ENCODE measurements at regions not wholly inside any gene's neighbourhood (a gene's known extent, or its start where the extent isn't known, plus 50 kb on each side); places are given as distances from the start of the nearest gene placed in this dataset.
"Not testable (repeated sequence)": the region's sequence is repeated elsewhere in the genome, so short reads cannot be mapped to it uniquely, and the experiment has no call there.

GRCh38 chr12:22826026-22826425 is 201.1 kb downstream of the ETNK1 start:
- H3K9ac ChIP-seq (ENCODE audit: control insufficient read depth, extremely low read depth, insufficient read depth, low read length): no peak overlapping the region
- no peaks in the 10 kb centered on the region for H3K9me3 ChIP-seq (ENCODE audit: control insufficient read depth, low read depth, low read length)
- no peak overlapping the region for H3K4me2 ChIP-seq (ENCODE audit: control insufficient read depth, extremely low read depth, insufficient read depth, low read depth, low read length)
- H3K27me3 ChIP-seq (ENCODE audit: control insufficient read depth, extremely low read depth, insufficient read depth, low read length): no peaks in the 10 kb centered on the region
- H3K79me2 ChIP-seq (ENCODE audit: control insufficient read depth, insufficient read depth, low read length): no peaks in the 10 kb centered on the region
- H3K9me1 ChIP-seq (ENCODE audit: control insufficient read depth, extremely low read depth, insufficient read depth, low read length): no peaks in the 10 kb centered on the region
- peaks cover 1% of the 10 kb centered on the region for H3K4me1 ChIP-seq (ENCODE audit: control insufficient read depth, extremely low read depth, insufficient read depth, low read length)
- H4K20me1 ChIP-seq (ENCODE audit: control insufficient read depth, extremely low read depth, insufficient read depth, low read length): no peaks in the 10 kb centered on the region
- DNase-seq (ENCODE audit: low read depth, low spot score): no peak
- no peaks in the 10 kb centered on the region for H3K36me3 ChIP-seq (ENCODE audit: control insufficient read depth in 2 of 2, extremely low read depth in 1 of 2, insufficient read depth in 2 of 2, low read length in 2 of 2)
- FAIRE-seq: no peak
- TF ChIP-seq CTCF (optimal IDR thresholded peaks at IDR 0.05 in 1 of 3, IDR thresholded peaks at IDR 0.05 in 1 of 3, conservative IDR thresholded peaks at IDR 0.05 in 1 of 3; ENCODE audit: extremely low read depth in 1 of 3, insufficient read depth in 2 of 3, low read length in 3 of 3): no peak
- TF ChIP-seq EZH2 (IDR thresholded peaks at IDR 0.05; ENCODE audit: low read length): no peak
- no peak overlapping the region for H3K27ac ChIP-seq (ENCODE audit: control insufficient read depth, insufficient read depth, low read length)
- no peak overlapping the region for H3K4me3 ChIP-seq (ENCODE audit: control insufficient read depth in 2 of 3, extremely low read depth in 1 of 3, insufficient read depth in 2 of 3, low read depth in 1 of 3, low read length in 3 of 3)
- dilution Hi-C loops (cut with MboI; ENCODE audit: extremely low pct_ligation_motif_present, low sequenced_read_pairs): no loop called here
- no peak overlapping the region for H2AFZ ChIP-seq (ENCODE audit: control insufficient read depth, low read length)

- H3K9ac ChIP-seq (ENCODE audit: control insufficient read depth, extremely low read depth, insufficient read depth, low read length); H3K4me2 ChIP-seq (ENCODE audit: control insufficient read depth, extremely low read depth, insufficient read depth, low read depth, low read length); H3K36me3 ChIP-seq (ENCODE audit: control insufficient read depth in 2 of 2, extremely low read depth in 1 of 2, insufficient read depth in 2 of 2, low read length in 2 of 2); H3K4me3 ChIP-seq (ENCODE audit: control insufficient read depth in 2 of 3, extremely low read depth in 1 of 3, insufficient read depth in 2 of 3, low read depth in 1 of 3, low read length in 3 of 3); H3K9me3 ChIP-seq (ENCODE audit: control insufficient read depth, low read depth, low read length); H3K79me2 ChIP-seq (ENCODE audit: control insufficient read depth, insufficient read depth, low read length); H3K4me1 ChIP-seq (ENCODE audit: control insufficient read depth, extremely low read depth, insufficient read depth, low read length); FAIRE-seq; H2AFZ ChIP-seq (ENCODE audit: control insufficient read depth, low read length); H4K20me1 ChIP-seq (ENCODE audit: control insufficient read depth, extremely low read depth, insufficient read depth, low read length); DNase-seq (ENCODE audit: low read depth, low spot score); H3K27me3 ChIP-seq (ENCODE audit: control insufficient read depth, extremely low read depth, insufficient read depth, low read length); dilution Hi-C loops (cut with MboI; ENCODE audit: extremely low pct_ligation_motif_present, low sequenced_read_pairs); H3K27ac ChIP-seq (ENCODE audit: control insufficient read depth, insufficient read depth, low read length); H3K9me1 ChIP-seq (ENCODE audit: control insufficient read depth, extremely low read depth, insufficient read depth, low read length): not testable (repeated sequence)
Measured at GRCh38 chr12:22826446-22826981, 201.5 kb downstream of the ETNK1 start.

GRCh38 chr12:22828066-22828465 is 203.1 kb downstream of the ETNK1 start:
- TF ChIP-seq CTCF (optimal IDR thresholded peaks at IDR 0.05 in 1 of 3, IDR thresholded peaks at IDR 0.05 in 1 of 3, conservative IDR thresholded peaks at IDR 0.05 in 1 of 3; ENCODE audit: extremely low read depth in 1 of 3, insufficient read depth in 2 of 3, low read length in 3 of 3) (no peak), EZH2 (IDR thresholded peaks at IDR 0.05; ENCODE audit: low read length) (no peak)
- H4K20me1 ChIP-seq (ENCODE audit: control insufficient read depth, extremely low read depth, insufficient read depth, low read length): no peaks in the 10 kb centered on the region
- no peak overlapping the region for H3K9ac ChIP-seq (ENCODE audit: control insufficient read depth, extremely low read depth, insufficient read depth, low read length)
- H2AFZ ChIP-seq (ENCODE audit: control insufficient read depth, low read length): no peak overlapping the region
- FAIRE-seq (no peak), DNase-seq (ENCODE audit: low read depth, low spot score) (no peak)
- peaks cover 5% of the 10 kb centered on the region for H3K4me1 ChIP-seq (ENCODE audit: control insufficient read depth, extremely low read depth, insufficient read depth, low read length)
- no peaks in the 10 kb centered on the region for H3K36me3 ChIP-seq (ENCODE audit: control insufficient read depth in 2 of 2, extremely low read depth in 1 of 2, insufficient read depth in 2 of 2, low read length in 2 of 2)
- H3K4me3 ChIP-seq (ENCODE audit: control insufficient read depth in 2 of 3, extremely low read depth in 1 of 3, insufficient read depth in 2 of 3, low read depth in 1 of 3, low read length in 3 of 3): no peak overlapping the region
- H3K9me1 ChIP-seq (ENCODE audit: control insufficient read depth, extremely low read depth, insufficient read depth, low read length): no peaks in the 10 kb centered on the region
- dilution Hi-C loops (cut with MboI; ENCODE audit: extremely low pct_ligation_motif_present, low sequenced_read_pairs): no loop called here
- no peak overlapping the region for H3K27ac ChIP-seq (ENCODE audit: control insufficient read depth, insufficient read depth, low read length)
- no peaks in the 10 kb centered on the region for H3K9me3 ChIP-seq (ENCODE audit: control insufficient read depth, low read depth, low read length)
- no peaks in the 10 kb centered on the region for H3K27me3 ChIP-seq (ENCODE audit: control insufficient read depth, extremely low read depth, insufficient read depth, low read length)
- H3K4me2 ChIP-seq (ENCODE audit: control insufficient read depth, extremely low read depth, insufficient read depth, low read depth, low read length): no peak overlapping the region
- H3K79me2 ChIP-seq (ENCODE audit: control insufficient read depth, insufficient read depth, low read length): no peaks in the 10 kb centered on the region

Measured in keratinocyte (primary cell).